ENCODE measurements at regions not wholly inside any gene's neighbourhood (a gene's known extent, or its start where the extent isn't known, plus 50 kb on each side); places are given as distances from the start of the nearest gene placed in this dataset.

- 56 to 77% methylated on average over 2 of the region's 2 CpGs for WGBS, 2 donors
These were observed 147.3 kb upstream of the UBE2E2 start for GRCh38 chr3:23055733-23056376.

GRCh38 chr3:23062582-23062981, 140.5 kb upstream of the UBE2E2 start:
- no peaks in the 10 kb centered on the region for H3K36me3 ChIP-seq
- 98 to 100% methylated on average over 1 of the region's 1 CpG for WGBS, 2 donors
- no peaks in the 10 kb centered on the region for H3K27me3 ChIP-seq
- no peaks in the 10 kb centered on the region for H3K4me1 ChIP-seq
- no peak overlapping the region for H3K4me3 ChIP-seq
- H3K9me3 ChIP-seq: no peaks in the 10 kb centered on the region
- no peak for TF ChIP-seq POLR2A (IDR thresholded peaks at IDR 0.05)
- TF ChIP-seq CTCF (IDR thresholded peaks at IDR 0.05): no peak
- no peak for TF ChIP-seq EP300 (IDR thresholded peaks at IDR 0.05)
- TF ChIP-seq POLR2AphosphoS5 (IDR thresholded peaks at IDR 0.05): no peak
- intact Hi-C loops (cut with DNase I): no loop called here
- H3K27ac ChIP-seq: no peak overlapping the region
- no peak for DNase-seq

More at GRCh38 chr3:23055733-23056376, 147.3 kb upstream of the UBE2E2 start:
- DNase-seq: no peak
- H3K27ac ChIP-seq: no peak overlapping the region
- TF ChIP-seq POLR2A (IDR thresholded peaks at IDR 0.05): no peak
- no peak for TF ChIP-seq POLR2AphosphoS5 (IDR thresholded peaks at IDR 0.05)
- TF ChIP-seq CTCF (IDR thresholded peaks at IDR 0.05): no peak
- no peak for TF ChIP-seq EP300 (IDR thresholded peaks at IDR 0.05)
- no peaks in the 10 kb centered on the region for H3K9me3 ChIP-seq
- H3K36me3 ChIP-seq: no peaks in the 10 kb centered on the region
- intact Hi-C loops (cut with DNase I): no loop called here
- H3K27me3 ChIP-seq: no peaks in the 10 kb centered on the region
- H3K4me3 ChIP-seq: no peak overlapping the region
- peaks cover 0 to 10% (median 2%) of the 10 kb centered on the region in 4 donors for H3K4me1 ChIP-seq

GRCh38 chr3:23062982-23063381, 140.1 kb upstream of the UBE2E2 start:
- Histone ChIP-seq H3K9me3 (no peaks in the 10 kb centered on the region), H3K4me1 (no peaks in the 10 kb centered on the region), H3K36me3 (no peaks in the 10 kb centered on the region), H3K4me3 (no peak overlapping the region), H3K27ac (no peak overlapping the region), H3K27me3 (no peaks in the 10 kb centered on the region)
- DNase-seq: no peak
- intact Hi-C loops (cut with DNase I): no loop called here
- no peak for TF ChIP-seq POLR2AphosphoS5 (IDR thresholded peaks at IDR 0.05)
- TF ChIP-seq CTCF (IDR thresholded peaks at IDR 0.05): no peak
- TF ChIP-seq POLR2A (IDR thresholded peaks at IDR 0.05): no peak
- no peak for TF ChIP-seq EP300 (IDR thresholded peaks at IDR 0.05)
- WGBS, 2 donors: 93 to 95% methylated on average over 1 of the region's 1 CpG

GRCh38 chr3:23067116-23067515, 136.0 kb upstream of the UBE2E2 start:
- intact Hi-C loops (cut with DNase I): no loop called here

More at GRCh38 chr3:23067116-23067515, 136.0 kb upstream of the UBE2E2 start:
- no peaks in the 10 kb centered on the region for H3K27me3 ChIP-seq
- no peaks in the 10 kb centered on the region for H3K9me3 ChIP-seq
- DNase-seq: no peak
- no peak overlapping the region for H3K27ac ChIP-seq
- H3K36me3 ChIP-seq: no peaks in the 10 kb centered on the region
- H3K4me1 ChIP-seq: no peaks in the 10 kb centered on the region
- no peak for TF ChIP-seq POLR2AphosphoS5 (IDR thresholded peaks at IDR 0.05)
- no peak for TF ChIP-seq POLR2A (IDR thresholded peaks at IDR 0.05)
- TF ChIP-seq CTCF (IDR thresholded peaks at IDR 0.05): no peak
- TF ChIP-seq EP300 (IDR thresholded peaks at IDR 0.05): no peak
- no peak overlapping the region for H3K4me3 ChIP-seq
